OCI-LY1 (cell line): ENCODE measurements at regions not wholly inside any gene's neighbourhood (a gene's known extent, or its start where the extent isn't known, plus 50 kb on each side); places are given as distances from the start of the nearest gene placed in this dataset.

Experiments
- H2AFZ ChIP-seq: fragments of 200-600 bp; sonication (generic), shearing (Covaris generic); 2 replicates; pipeline ENCODE4 v1.6.0; 2014; ENCODE audit warnings: antibody characterized with exemption, mild to moderate bottlenecking, low read length
- H3F3A ChIP-seq: fragments of 200-600 bp; sonication (generic), shearing (Covaris generic); 2 replicates; pipeline ENCODE4 v1.6.0; 2014; ENCODE audit warnings: mild to moderate bottlenecking, antibody characterized with exemption, low read length, moderate library complexity; ENCODE audit not compliant: insufficient read depth
- H3K27ac ChIP-seq: fragments of 200-600 bp; sonication (generic); 2 replicates; pipeline ENCODE4 v1.5.1; 2014; ENCODE audit warnings: low read length, mixed run types, mild to moderate bottlenecking, low read depth; ENCODE audit not compliant: poor library complexity, severe bottlenecking
- H3K27me3 ChIP-seq: fragments of 200-600 bp; sonication (generic); 2 replicates; pipeline ENCODE4 v1.6.0; 2014; ENCODE audit warnings: antibody characterized with exemption, mild to moderate bottlenecking, low read length, moderate library complexity; ENCODE audit not compliant: insufficient read depth
- H3K36me3 ChIP-seq: fragments of 200-600 bp; sonication (generic); 2 replicates; pipeline ENCODE4 v1.6.1; 2014; ENCODE audit warnings: mild to moderate bottlenecking, antibody characterized with exemption, low read length, moderate library complexity, mixed read lengths; ENCODE audit not compliant: insufficient read depth
- H3K4me1 ChIP-seq: fragments of 200-600 bp; sonication (generic); 2 replicates; pipeline ENCODE4 v1.5.1; 2014; ENCODE audit warnings: mild to moderate bottlenecking, low read length, moderate library complexity; ENCODE audit not compliant: insufficient read depth, severe bottlenecking
- H3K4me2 ChIP-seq: fragments of 200-600 bp; sonication (generic), shearing (Covaris generic); 2 replicates; pipeline ENCODE4 v1.6.1; 2014; ENCODE audit warnings: low read length
- H3K4me3 ChIP-seq: fragments of 200-600 bp; sonication (generic); 2 replicates; pipeline ENCODE4 v1.5.1; 2014; ENCODE audit warnings: low read length, low read depth, mild to moderate bottlenecking, mixed read lengths; ENCODE audit not compliant: poor library complexity, severe bottlenecking
- H3K79me2 ChIP-seq: fragments of 200-600 bp; shearing (Covaris generic); 2 replicates; pipeline ENCODE4 v1.6.1; 2016; ENCODE audit warnings: mixed run types, low read length, mixed read lengths; ENCODE audit not compliant: insufficient read depth
- H3K9ac ChIP-seq: fragments of 200-600 bp; sonication (generic), shearing (Covaris generic); 2 replicates; pipeline ENCODE4 v1.6.1; 2014; ENCODE audit warnings: mild to moderate bottlenecking, low read length, mixed read lengths
- H3K9me2 ChIP-seq: fragments of 200-600 bp; sonication (generic), shearing (Covaris generic); 2 replicates; pipeline ENCODE4 v1.6.1; 2014; ENCODE audit warnings: low read depth, mild to moderate bottlenecking, low read length, mixed read lengths
- H3K9me3 ChIP-seq: fragments of 200-600 bp; shearing (Covaris generic); 2 replicates; pipeline ENCODE4 v1.6.1; 2014; ENCODE audit warnings: low read length, mixed read lengths
- H4K20me1 ChIP-seq: fragments of 200-600 bp; sonication (generic), shearing (Covaris generic); 2 replicates; pipeline ENCODE4 v1.6.0; 2016; ENCODE audit warnings: mild to moderate bottlenecking, low read length; ENCODE audit not compliant: insufficient read depth
- EZH2 ChIP-seq: fragments of 200-600 bp; sonication (generic), shearing (Covaris generic); IDR thresholded peaks from 2 replicates; pipeline ENCODE4 v1.8.0; 2017; ENCODE audit warnings: borderline replicate concordance, mixed run types, mild to moderate bottlenecking, antibody characterized with exemption, low read length, moderate library complexity, mixed read lengths
- TF ChIP-seq, protein P1 (sequence below): fragments of 200-600 bp; sonication (generic), shearing (Covaris generic); IDR thresholded peaks from 2 replicates; pipeline ENCODE4 v1.5.1; 2017; ENCODE audit warnings: mild to moderate bottlenecking, antibody characterized with exemption, low read length, moderate library complexity, mixed read lengths

DNA sequence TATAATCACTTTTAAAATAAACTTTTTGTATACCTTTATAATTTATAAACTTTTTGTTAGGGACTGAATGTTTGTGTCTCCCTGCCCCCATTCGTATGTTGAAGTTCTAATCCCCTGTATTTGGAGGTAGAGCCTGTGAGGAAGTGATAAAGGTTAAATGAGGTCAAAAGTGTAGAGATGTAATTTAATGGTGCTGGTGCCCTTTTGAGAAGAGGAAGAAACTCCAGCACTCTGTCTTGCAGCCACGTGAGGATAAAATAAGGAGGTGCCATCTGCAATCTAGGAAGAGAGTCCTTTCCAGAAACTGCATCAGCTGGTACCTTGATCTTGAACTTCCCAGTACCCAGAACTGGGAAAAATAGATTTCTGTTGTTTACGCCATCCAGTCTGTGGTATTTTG, 106.1 kb upstream of the RGMA start:
- Histone ChIP-seq H3K4me1 (no peaks in the 10 kb centered on the region), H4K20me1 (no peaks in the 10 kb centered on the region)

DNA sequence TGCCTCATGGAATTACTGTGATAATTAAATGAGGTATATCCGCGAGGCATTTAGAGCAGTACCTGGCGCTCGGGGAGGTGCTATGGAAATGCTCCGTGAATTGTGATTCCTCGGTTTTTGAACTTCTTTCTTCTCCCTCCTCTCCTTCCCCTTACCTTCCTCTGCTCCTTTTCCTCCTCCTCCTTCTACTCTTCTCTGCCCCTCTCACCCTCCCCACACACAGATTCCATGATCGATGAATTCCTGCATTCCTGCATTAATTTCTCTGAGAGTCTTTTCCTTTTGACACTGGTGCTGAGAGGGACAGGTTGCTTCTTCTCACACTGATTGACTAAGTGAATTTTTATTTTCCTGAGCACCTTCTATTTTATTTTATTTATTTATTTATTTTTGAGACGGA, 101.2 kb upstream of the RGMA start:
- Histone ChIP-seq H3K9me2 (no peaks in the 10 kb centered on the region), H3K4me1 (no peaks in the 10 kb centered on the region), H3K79me2 (no peaks in the 10 kb centered on the region), H3K36me3 (no peaks in the 10 kb centered on the region), H3K4me2 (no peak overlapping the region), H3K27me3 (no peaks in the 10 kb centered on the region), H3K9ac (no peak overlapping the region), H2AFZ (no peak overlapping the region), H3K4me3 (no peak overlapping the region), H3F3A (no peaks in the 10 kb centered on the region), H3K27ac (no peak overlapping the region), H4K20me1 (no peaks in the 10 kb centered on the region), H3K9me3 (no peaks in the 10 kb centered on the region)
- TF ChIP-seq EZH2, result no peak
- TF ChIP-seq, protein P1, sequence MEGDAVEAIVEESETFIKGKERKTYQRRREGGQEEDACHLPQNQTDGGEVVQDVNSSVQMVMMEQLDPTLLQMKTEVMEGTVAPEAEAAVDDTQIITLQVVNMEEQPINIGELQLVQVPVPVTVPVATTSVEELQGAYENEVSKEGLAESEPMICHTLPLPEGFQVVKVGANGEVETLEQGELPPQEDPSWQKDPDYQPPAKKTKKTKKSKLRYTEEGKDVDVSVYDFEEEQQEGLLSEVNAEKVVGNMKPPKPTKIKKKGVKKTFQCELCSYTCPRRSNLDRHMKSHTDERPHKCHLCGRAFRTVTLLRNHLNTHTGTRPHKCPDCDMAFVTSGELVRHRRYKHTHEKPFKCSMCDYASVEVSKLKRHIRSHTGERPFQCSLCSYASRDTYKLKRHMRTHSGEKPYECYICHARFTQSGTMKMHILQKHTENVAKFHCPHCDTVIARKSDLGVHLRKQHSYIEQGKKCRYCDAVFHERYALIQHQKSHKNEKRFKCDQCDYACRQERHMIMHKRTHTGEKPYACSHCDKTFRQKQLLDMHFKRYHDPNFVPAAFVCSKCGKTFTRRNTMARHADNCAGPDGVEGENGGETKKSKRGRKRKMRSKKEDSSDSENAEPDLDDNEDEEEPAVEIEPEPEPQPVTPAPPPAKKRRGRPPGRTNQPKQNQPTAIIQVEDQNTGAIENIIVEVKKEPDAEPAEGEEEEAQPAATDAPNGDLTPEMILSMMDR, result no peak

More for the DNA sequence above, 106.1 kb upstream of the RGMA start:
- Histone ChIP-seq H2AFZ (no peak overlapping the region), H3K4me2 (no peak overlapping the region), H3K9me3 (no peaks in the 10 kb centered on the region), H3F3A (no peaks in the 10 kb centered on the region), H3K9me2 (no peaks in the 10 kb centered on the region), H3K36me3 (no peaks in the 10 kb centered on the region), H3K9ac (no peak overlapping the region), H3K4me3 (no peak overlapping the region), H3K79me2 (no peaks in the 10 kb centered on the region), H3K27ac (no peak overlapping the region), H3K27me3 (0 out of 2 replicates have a peak, but pooled peaks cover 5% of the 10 kb centered on the region)
- no peak for TF ChIP-seq EZH2
- TF ChIP-seq, protein P1, result no peak

DNA sequence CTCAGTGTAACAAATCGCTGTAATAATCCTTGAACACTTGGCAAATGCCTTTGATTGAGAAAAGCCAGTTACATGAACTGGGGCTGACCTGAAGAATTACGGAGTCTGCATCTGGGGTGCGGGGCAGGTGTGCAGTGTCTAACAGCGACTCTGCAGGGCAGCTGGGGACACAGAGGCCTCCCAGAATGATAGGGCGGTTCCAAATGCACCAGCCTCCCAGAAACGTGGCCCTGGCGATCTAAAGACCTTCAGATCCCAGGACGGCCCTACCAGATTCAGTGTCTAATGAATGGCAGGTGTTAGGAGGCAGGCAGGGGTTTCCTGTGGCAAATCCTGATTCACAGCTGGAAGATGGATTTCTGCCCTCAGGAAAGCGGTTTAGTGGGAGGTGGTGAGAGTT, 100.5 kb upstream of the RGMA start:
- Histone ChIP-seq H2AFZ (no peak overlapping the region), H3K9ac (no peak overlapping the region), H3K4me3 (no peak overlapping the region), H3K4me1 (no peaks in the 10 kb centered on the region), H3F3A (no peaks in the 10 kb centered on the region), H3K27ac (no peak overlapping the region), H3K9me2 (no peaks in the 10 kb centered on the region), H3K36me3 (no peaks in the 10 kb centered on the region), H3K4me2 (no peak overlapping the region), H3K27me3 (no peaks in the 10 kb centered on the region), H4K20me1 (no peaks in the 10 kb centered on the region), H3K79me2 (no peaks in the 10 kb centered on the region), H3K9me3 (no peaks in the 10 kb centered on the region)
- TF ChIP-seq EZH2, result no peak
- TF ChIP-seq, protein P1, result no peak
